Bronchial epithelial cell (primary cell): ENCODE measurements at regions not wholly inside any gene's neighbourhood (a gene's known extent, or its start where the extent isn't known, plus 50 kb on each side); places are given as distances from the start of the nearest gene placed in this dataset.
"Not testable (repeated sequence)": the region's sequence is repeated elsewhere in the genome, so short reads cannot be mapped to it uniquely, and the experiment has no call there.

Experiments
- DNase-seq: peaks from one replicate; pipeline ENCODE4 v3.0.0-alpha.2; 2010; ENCODE audit warnings: low read depth
- FAIRE-seq: peaks from 2 replicates; lab custom pipeline; 2011; peaks lifted over from hg19 to GRCh38; lab: Jason Lieb, UNC
- H3K27me3 ChIP-seq: 2 replicates; pipeline ENCODE4 v1.5.1; 2011; ENCODE audit warnings: low read length; ENCODE audit not compliant: control insufficient read depth, insufficient read depth
- H3K36me3 ChIP-seq: 2 replicates; pipeline ENCODE4 v1.5.1; 2011; ENCODE audit warnings: low read length; ENCODE audit not compliant: control insufficient read depth, insufficient read depth
- H3K4me3 ChIP-seq: 2 replicates; pipeline ENCODE4 v1.5.1; 2011; ENCODE audit warnings: mild to moderate bottlenecking, low read depth, low read length, control low read depth
- TF ChIP-seq, protein P1 (sequence below): IDR thresholded peaks from 2 replicates; pipeline ENCODE4 v1.5.1; 2011; ENCODE audit warnings: mild to moderate bottlenecking, moderate library complexity, low read length, control low read depth, inconsistent platforms; ENCODE audit not compliant: insufficient read depth, severe bottlenecking

DNA sequence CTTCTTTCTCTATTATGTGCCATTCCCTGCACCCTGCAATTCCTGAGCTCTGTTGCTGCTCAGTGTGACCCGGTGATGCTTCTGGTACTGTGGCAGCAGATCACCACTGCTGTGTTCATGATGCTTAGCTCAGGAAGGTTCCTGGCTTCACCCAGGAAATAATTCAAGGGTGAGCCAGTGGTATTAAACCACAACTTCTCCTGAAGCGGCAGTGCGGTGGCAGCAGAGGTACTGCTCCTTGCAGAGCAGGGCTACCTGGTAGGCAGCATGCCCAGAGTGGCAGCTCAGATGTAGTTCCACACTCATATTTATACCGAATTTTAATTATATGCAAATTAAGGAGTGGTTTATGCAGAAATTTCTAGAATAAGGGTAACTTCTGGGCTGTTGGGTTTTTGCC lies 213.8 kb upstream of the ZNF608 start:
- FAIRE-seq (no peak), DNase-seq (no peak)
- no peak overlapping the region for H3K4me3 ChIP-seq
- no peaks in the 10 kb centered on the region for H3K36me3 ChIP-seq
- no peaks in the 10 kb centered on the region for H3K27me3 ChIP-seq
- TF ChIP-seq, protein P1, sequence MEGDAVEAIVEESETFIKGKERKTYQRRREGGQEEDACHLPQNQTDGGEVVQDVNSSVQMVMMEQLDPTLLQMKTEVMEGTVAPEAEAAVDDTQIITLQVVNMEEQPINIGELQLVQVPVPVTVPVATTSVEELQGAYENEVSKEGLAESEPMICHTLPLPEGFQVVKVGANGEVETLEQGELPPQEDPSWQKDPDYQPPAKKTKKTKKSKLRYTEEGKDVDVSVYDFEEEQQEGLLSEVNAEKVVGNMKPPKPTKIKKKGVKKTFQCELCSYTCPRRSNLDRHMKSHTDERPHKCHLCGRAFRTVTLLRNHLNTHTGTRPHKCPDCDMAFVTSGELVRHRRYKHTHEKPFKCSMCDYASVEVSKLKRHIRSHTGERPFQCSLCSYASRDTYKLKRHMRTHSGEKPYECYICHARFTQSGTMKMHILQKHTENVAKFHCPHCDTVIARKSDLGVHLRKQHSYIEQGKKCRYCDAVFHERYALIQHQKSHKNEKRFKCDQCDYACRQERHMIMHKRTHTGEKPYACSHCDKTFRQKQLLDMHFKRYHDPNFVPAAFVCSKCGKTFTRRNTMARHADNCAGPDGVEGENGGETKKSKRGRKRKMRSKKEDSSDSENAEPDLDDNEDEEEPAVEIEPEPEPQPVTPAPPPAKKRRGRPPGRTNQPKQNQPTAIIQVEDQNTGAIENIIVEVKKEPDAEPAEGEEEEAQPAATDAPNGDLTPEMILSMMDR: no peak

DNA sequence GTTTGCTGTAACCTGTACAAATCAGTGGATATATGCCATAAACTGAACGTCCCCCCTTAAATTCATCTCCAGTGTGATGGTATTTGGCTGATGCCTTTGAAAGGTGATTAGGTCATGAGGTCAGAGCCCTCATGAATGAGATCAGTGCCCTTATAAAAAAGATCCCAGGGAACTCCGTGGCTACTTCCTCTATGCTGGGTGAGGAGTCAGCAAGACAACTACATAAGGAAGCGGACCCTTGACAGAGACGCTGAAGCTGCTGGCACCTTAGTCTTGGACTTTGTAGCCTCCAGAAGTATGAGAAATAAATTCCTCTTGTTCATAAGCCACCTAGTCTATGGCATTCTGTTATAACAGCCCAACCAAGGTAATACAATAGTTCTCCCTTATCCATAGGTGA lies 215.1 kb upstream of the ZNF608 start:
- Histone ChIP-seq H3K36me3 (no peaks in the 10 kb centered on the region), H3K27me3 (no peaks in the 10 kb centered on the region), H3K4me3 (no peak overlapping the region)
- TF ChIP-seq, protein P1: no peak
- FAIRE-seq (no peak), DNase-seq (no peak)

DNA sequence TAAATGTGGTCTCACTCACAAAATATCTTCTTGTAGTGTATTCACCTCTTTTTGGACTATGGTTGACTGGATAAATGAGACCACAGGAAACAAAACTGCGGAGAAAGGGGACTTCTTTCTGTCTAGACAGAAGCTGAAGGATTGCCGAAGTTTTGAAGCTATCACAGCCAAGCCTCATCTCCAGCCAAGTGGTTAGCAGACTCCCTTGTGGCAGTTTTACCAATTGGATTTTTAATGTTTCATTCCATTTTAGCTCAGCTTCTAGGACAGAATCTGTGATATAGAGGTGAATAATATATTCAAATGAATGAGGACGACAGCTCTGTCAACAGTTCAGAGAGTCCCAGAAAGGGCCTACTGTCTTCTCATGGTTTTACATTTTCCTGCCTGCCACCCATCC lies 215.7 kb upstream of the ZNF608 start:
- TF ChIP-seq, protein P1: no peak
- Histone ChIP-seq H3K4me3 (no peak overlapping the region), H3K36me3 (no peaks in the 10 kb centered on the region), H3K27me3 (no peaks in the 10 kb centered on the region)
- FAIRE-seq (no peak), DNase-seq (no peak)

DNA sequence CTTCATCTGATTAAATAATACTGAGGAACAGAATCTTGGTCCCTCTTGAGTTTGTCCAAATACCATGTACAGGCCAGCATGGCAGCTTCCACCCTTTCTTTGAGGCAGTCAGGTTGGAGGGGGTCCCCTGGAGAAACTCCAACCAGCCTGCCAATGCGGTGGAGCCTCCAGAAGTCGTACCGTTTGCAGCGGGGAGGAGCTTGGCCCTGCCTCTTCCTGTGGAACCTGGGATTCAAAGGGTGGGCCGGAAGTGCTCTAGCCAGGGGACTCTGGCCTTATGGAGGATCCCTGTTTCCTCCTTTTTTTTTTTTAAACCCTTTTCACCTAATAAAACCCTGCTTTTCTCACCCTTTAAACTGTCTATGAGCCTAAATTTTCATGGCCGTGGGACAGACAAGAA lies 216.3 kb upstream of the ZNF608 start:
- no peak for FAIRE-seq
- no peak for DNase-seq
- H3K36me3 ChIP-seq: no peaks in the 10 kb centered on the region
- TF ChIP-seq, protein P1: no peak
- no peaks in the 10 kb centered on the region for H3K27me3 ChIP-seq
- H3K4me3 ChIP-seq: no peak overlapping the region

DNA sequence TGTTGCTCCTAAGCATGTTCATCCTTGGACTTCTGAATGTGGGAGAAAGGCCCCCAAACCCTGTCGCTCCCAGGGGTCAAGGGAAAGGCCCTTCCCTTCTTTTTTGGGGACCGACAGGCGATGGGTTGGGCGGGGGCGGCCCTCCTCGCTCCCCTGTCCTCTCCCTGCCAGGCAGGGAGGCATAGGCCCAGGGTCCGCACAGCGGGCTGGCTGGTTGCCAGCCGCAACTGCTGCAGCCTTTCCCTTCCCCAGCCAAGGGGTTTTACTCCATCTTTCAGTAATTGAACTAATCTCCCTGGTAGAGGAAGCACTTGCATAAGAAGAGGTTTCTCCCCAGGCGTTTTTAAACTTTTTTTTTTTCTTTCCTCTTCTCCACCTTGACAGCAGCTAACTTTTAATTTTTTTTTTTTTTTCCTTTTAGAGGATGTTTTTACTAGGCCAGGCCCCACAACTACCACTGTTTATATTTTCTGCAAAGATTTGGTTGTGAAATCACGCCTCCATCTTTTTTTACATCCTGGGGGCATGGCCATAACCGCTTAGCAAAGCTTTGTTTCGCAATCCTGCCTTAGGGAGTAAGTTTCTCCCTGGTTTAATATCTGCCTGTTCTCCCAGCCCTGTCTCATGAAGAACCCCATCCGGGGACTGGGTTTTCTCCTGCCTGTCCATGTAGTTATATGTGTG lies 216.9 kb upstream of the ZNF608 start:
- TF ChIP-seq, protein P1: no peak
- DNase-seq: peak; percentile 71
- Histone ChIP-seq H3K27me3 (no peaks in the 10 kb centered on the region), H3K4me3 (no peak overlapping the region), H3K36me3 (no peaks in the 10 kb centered on the region)
- no peak for FAIRE-seq

DNA sequence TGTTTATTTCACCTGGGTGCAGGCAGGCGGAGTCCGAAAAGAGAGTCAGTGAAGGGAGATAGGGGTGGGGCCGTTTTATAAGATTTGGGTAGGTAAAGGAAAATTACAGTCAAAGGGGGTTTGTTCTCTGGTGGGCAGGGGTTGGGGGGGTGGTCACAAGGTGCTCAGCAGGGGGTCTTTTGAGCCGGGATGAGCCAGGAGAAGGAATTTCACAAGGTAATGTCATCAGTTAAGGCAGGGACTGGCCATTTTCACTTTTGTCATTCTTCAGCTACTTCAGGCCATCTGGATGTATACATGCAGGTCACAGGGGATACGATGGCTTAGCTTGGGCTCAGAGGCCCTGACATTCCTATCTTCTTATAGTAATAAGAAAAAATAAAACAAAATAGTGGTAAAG lies 220.3 kb upstream of the ZNF608 start:
- H3K27me3 ChIP-seq, DNase-seq, FAIRE-seq: not testable (repeated sequence)

DNA sequence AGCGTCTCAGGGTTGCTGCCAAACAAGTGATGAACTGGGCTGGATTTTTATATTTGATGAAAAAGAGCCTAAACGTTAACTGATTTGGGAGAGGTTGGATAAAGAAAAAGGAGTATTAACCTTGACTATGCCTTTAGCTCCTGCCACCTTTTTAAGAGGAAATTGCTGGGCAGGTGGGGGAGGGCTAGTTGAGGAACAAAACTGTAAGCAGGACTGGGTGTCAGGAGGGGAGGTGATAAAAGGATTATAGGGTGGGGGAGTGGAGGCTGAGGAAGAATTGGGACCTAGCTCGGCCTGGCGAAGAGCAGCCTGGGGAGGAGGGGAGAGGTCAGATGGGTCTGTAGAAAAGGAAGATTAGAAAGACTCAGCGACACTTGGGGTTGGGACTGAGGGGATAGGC lies 223.9 kb upstream of the ZNF608 start:
- FAIRE-seq, DNase-seq, H3K27me3 ChIP-seq, H3K4me3 ChIP-seq, H3K36me3 ChIP-seq: not testable (repeated sequence)

More for the DNA sequence above, 220.3 kb upstream of the ZNF608 start:
- H3K4me3 ChIP-seq, H3K36me3 ChIP-seq: not testable (repeated sequence)
